Epidermal melanocyte (primary cell): ENCODE measurements at regions not wholly inside any gene's neighbourhood (a gene's known extent, or its start where the extent isn't known, plus 50 kb on each side); places are given as distances from the start of the nearest gene placed in this dataset.
A peak's percentile ranks its signal among the peaks of the same experiment; 100 is the strongest.

Experiments
- DNase-seq: peaks from one replicate; pipeline ENCODE4 v3.0.0; 2011; ENCODE audit warnings: low spot score; ENCODE audit not compliant: insufficient read length

DNA sequence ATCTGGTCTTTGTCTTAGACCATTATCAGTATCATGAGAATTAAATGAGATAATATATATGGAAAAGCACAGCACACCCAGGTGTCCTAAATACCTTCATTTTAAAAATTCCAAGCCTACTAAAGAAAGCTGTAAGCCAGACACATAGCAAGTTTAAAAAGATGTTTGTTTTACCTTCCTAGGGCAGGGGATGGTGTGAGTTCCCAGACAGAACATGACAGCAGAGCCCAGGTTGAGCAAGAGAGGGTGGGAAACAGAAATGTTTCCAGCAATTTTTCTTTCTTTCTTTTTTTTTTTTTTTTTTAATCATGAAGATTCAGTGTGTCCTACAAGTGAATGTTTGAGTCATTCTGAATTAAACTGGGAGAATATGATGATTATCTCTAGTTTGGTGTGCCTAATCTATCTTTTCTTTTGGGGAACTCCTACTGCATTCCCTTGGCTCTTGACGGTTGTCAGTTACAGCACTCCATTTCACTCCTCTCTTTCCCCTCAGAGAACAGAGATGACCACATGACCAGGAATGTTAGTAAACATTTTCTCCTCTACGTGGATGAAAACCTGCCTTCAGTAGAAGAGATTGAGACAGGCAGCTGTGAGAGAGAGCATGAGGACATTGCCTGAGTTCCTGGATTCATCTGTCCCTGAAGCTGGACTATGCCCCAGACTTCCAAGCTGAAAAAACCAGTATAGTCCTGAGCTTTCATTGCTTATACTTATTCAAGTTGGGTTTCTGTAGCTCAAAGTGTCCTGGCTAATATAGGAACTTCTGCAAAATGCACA lies 54.5 kb upstream of the ARL14 start:
- DNase-seq = no peak

DNA sequence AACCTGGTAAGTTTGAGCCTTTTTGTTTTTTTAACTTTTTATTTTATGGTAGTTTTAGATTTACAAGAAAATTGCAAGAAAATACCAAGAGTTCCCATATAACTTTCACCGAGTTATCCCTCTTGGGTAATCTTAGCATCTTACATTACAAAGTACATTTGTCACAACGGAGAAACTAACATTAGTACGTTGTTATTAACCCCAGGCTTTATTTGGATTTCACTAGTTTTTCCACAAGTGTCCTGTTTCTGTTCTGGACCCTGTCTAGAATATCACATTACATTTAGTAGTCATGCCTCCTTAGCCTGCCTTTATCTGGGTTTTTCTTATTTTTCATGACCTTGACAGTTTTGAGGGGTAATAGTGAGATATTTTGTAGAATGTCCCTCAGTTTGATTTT lies 53.5 kb upstream of the KPNA4 start:
- no peak for DNase-seq

DNA sequence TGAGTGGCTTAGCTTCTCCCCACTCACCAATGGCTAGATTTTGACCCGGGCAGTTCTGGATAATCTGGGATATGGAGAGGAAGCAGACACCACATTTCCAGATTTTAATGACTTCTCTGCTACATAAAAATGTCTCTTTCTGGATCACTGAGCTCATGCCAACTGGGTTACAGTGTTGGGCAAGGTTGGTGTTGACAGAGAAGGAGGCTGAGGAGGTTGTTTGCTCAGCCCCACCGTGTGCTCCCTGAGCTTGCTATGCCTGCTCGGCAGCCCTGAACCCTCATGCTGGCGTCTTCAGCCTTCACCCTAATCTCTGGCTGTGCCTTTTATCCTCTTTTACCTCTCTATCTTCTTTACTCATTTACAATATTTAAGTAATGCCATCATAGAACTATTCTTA lies 53.0 kb upstream of the KPNA4 start:
- no peak for DNase-seq

DNA sequence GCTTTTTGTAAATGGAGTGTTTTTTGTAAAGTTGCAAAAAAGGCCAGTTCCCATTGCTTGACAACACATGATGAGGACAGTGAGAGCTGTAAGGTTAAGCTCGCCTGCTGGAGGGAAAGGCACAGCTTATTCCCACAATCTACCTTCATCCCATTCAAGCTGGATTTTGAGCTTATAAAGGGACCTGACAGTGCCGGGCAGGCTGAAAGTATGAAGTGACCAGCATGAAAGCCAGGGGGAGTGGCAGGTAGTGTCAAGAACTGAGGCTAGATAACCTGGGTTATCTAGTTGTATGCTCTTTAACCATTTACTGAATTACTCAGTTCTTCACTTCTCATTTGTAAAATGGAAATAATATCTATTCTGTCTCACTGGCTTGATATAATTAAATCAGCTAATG lies 52.3 kb upstream of the KPNA4 start:
- DNase-seq = no peak

DNA sequence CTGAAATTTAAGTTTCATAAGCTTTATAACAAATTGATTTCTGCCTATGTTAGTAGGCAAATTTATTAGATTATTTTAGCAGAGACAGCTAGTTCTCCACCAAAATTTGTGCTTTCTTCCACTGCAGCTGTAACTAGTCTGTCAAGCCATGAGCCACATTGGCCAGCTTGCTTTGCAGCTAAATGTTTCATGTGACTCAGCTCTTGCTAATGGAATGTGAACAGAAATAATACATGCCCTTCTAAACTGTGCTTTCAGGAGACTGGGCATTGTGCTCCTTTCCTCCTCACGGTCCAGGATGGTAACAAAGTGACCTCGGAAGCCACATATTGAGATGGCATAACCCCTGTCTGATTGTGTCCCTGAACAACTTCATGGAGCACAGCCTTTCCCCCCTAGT lies 51.3 kb upstream of the KPNA4 start:
- peak; percentile 24 for DNase-seq

DNA sequence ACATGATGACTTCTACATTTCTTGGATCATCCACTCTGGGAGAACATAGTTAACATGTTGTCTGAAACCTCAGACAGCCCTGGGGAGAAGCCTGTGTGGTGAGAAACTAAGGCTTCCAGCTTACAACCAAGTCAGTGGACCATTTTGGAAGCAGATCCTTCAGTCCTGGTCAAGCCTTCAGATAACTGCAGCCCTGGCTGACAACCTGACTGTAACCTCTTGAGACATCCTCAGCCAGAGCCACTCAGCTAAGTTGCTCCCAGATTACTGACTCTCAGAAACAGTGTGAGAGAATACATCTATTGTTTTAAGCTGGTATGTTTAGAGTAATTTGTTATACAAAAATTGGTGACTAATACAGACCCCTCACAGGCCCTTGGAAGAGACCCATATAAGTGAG lies 50.9 kb upstream of the KPNA4 start:
- DNase-seq = no peak
